Neuronal stem cell (in vitro differentiated cells): ENCODE measurements at regions not wholly inside any gene's neighbourhood (a gene's known extent, or its start where the extent isn't known, plus 50 kb on each side); places are given as distances from the start of the nearest gene placed in this dataset.
"Not testable (repeated sequence)": the region's sequence is repeated elsewhere in the genome, so short reads cannot be mapped to it uniquely, and the experiment has no call there.

Experiments
- DNase-seq: peaks from one replicate; pipeline ENCODE4 v3.0.0-alpha.2; 2013; ENCODE audit warnings: low spot score
- H2AFZ ChIP-seq: one replicate; pipeline ENCODE4 v1.6.1; 2013; ENCODE audit warnings: mild to moderate bottlenecking, low read length, inconsistent platforms
- H2AK5ac ChIP-seq: 2 replicates; pipeline ENCODE4 v1.6.1; 2013; ENCODE audit warnings: low read depth, mild to moderate bottlenecking, inconsistent platforms, low read length, moderate library complexity, mixed read lengths
- H2BK120ac ChIP-seq: 2 replicates; pipeline ENCODE4 v1.6.1; 2013; ENCODE audit warnings: low read depth, mild to moderate bottlenecking, inconsistent platforms, low read length, moderate library complexity, mixed read lengths
- H2BK12ac ChIP-seq: one replicate; pipeline ENCODE4 v1.6.1; 2013; ENCODE audit warnings: low read length, inconsistent platforms
- H2BK15ac ChIP-seq: 2 replicates; pipeline ENCODE4 v1.6.1; 2013; ENCODE audit warnings: mild to moderate bottlenecking, low read length, inconsistent platforms, mixed read lengths
- H2BK5ac ChIP-seq: one replicate; pipeline ENCODE4 v1.6.1; 2013; ENCODE audit warnings: inconsistent platforms, mild to moderate bottlenecking, low read length, moderate library complexity
- H3K14ac ChIP-seq: one replicate; pipeline ENCODE4 v1.6.1; 2013; ENCODE audit warnings: low read length, inconsistent platforms
- H3K18ac ChIP-seq: 2 replicates; pipeline ENCODE4 v1.6.1; 2013; ENCODE audit warnings: low read length, inconsistent platforms
- H3K23ac ChIP-seq: 2 replicates; pipeline ENCODE4 v1.6.1; 2013; ENCODE audit warnings: low read depth, mild to moderate bottlenecking, mixed read lengths, low read length, inconsistent platforms; ENCODE audit not compliant: poor library complexity
- H3K27ac ChIP-seq: replicated peaks from 3 replicates; pipeline ENCODE4 v1.5.1; 2013; ENCODE audit warnings: low read length, inconsistent platforms
- H3K27me3 ChIP-seq, 3 experiments: 2 replicates each; pipeline ENCODE4 v1.6.1; 2013; ENCODE audit warnings: low read length in 3 of 3, mild to moderate bottlenecking in 2 of 3, inconsistent platforms in 1 of 3, low read depth in 1 of 3, mixed read lengths in 1 of 3, moderate library complexity in 1 of 3; ENCODE audit not compliant: control insufficient read depth in 3 of 3, insufficient read depth in 3 of 3
- H3K36me3 ChIP-seq, 2 donors: replicated peaks in 1 of 2; 2 replicates each; pipeline ENCODE4 v1.6.1; 2013; ENCODE audit warnings: low read length in 2 of 2; ENCODE audit not compliant: control insufficient read depth in 2 of 2, insufficient read depth in 2 of 2
- H3K4ac ChIP-seq: 2 replicates; pipeline ENCODE4 v1.6.1; 2013; ENCODE audit warnings: inconsistent platforms, mild to moderate bottlenecking, low read length, moderate library complexity
- H3K4me1 ChIP-seq, 2 donors: 1 replicate in 1 of 2; 2 replicates in 1 of 2; pipeline ENCODE4 v1.6.1; 2013; ENCODE audit warnings: low read length in 2 of 2, low read depth in 1 of 2; ENCODE audit not compliant: control insufficient read depth in 2 of 2, insufficient read depth in 1 of 2
- H3K4me2 ChIP-seq: one replicate; pipeline ENCODE4 v1.6.1; 2013; ENCODE audit warnings: mild to moderate bottlenecking, low read length, inconsistent platforms; ENCODE audit not compliant: insufficient read depth, poor library complexity, severe bottlenecking
- H3K4me3 ChIP-seq, 2 donors: 2 replicates each; pipeline ENCODE4 v1.5.1; 2013; ENCODE audit warnings: low read length in 2 of 2, mild to moderate bottlenecking in 2 of 2, inconsistent platforms in 1 of 2, moderate library complexity in 1 of 2
- H3K79me1 ChIP-seq: one replicate; pipeline ENCODE4 v1.6.1; 2013; ENCODE audit warnings: low read depth, mild to moderate bottlenecking, inconsistent platforms, low read length, moderate library complexity
- H3K9ac ChIP-seq: one replicate; pipeline ENCODE4 v1.6.1; 2013; ENCODE audit warnings: mild to moderate bottlenecking, low read depth, low read length, inconsistent platforms; ENCODE audit not compliant: poor library complexity
- H3K9me3 ChIP-seq, 2 donors: replicated peaks in 1 of 2; 2 replicates each; pipeline versions ENCODE3 to v1.6.1; 2013; ENCODE audit warnings: low read length in 2 of 2, mild to moderate bottlenecking in 2 of 2, inconsistent platforms in 1 of 2, low read depth in 1 of 2, mixed read lengths in 1 of 2, moderate library complexity in 1 of 2; ENCODE audit not compliant: control insufficient read depth in 2 of 2, insufficient read depth in 1 of 2
- H4K8ac ChIP-seq: one replicate; pipeline ENCODE4 v1.6.1; 2013; ENCODE audit warnings: low read depth, mild to moderate bottlenecking, inconsistent platforms, low read length, moderate library complexity
- H4K91ac ChIP-seq: one replicate; pipeline ENCODE4 v1.6.1; 2013; ENCODE audit warnings: low read length, low read depth, mild to moderate bottlenecking, inconsistent platforms; ENCODE audit not compliant: poor library complexity
- WGBS, 2 donors: extraction: QIAGEN DNeasy Blood & Tissue Kit; methylation state at CpG; one replicate each; pipeline ENCODE4 v1.1.7; 2013; ENCODE audit warnings: missing lambda C conversion rate in 2 of 2, mixed read lengths in 1 of 2; ENCODE audit not compliant: insufficient read length in 2 of 2, insufficient replicate concordance in 1 of 2; ENCODE audit errors: extremely low coverage in 2 of 2; 5-methylcytosine and 5-hydroxymethylcytosine counted together

- H4K91ac ChIP-seq, H3K18ac ChIP-seq: not testable (repeated sequence)
Measured at GRCh38 chr21:10421601-10422000, 99.8 kb upstream of the TPTE start.

DNA sequence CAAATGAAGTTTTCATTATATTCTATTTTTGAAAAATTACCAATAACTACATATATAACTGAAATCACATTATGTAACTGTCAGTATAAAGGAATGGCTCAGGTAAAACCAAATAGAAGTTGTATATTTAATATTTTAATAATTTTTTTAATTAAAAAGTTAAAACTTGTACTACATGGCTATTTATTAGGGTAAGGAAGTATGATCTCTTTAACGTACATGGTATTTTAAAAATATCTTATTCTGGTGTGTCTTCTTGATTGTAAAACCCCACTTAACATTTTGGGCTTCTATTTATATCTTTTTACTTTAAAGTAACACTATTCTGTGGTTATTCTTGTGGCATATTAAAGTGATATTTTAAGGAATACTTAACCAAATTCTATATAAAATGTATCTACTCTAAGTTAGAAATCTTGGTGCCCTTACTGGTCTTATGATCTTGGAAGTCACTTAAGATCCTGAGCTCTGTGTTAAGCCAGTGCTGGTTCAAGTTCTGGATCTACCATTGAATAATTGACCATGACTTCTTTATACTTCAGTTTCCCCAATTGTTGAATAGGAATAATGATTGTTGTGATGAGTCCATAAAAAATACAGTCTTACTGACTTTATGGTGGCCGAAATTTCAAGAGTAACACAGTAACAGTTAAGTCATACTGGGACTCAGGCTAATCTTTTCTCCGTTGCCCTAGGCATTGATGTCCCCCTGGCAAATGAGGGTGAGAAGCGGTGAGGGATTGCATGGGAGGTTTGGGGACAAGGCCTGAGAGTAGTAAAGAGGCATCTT is 97.1 kb upstream of the TPTE start:
- not testable (repeated sequence) for H3K23ac ChIP-seq, H3K27ac ChIP-seq, H3K4ac ChIP-seq, H3K27me3 ChIP-seq, H3K18ac ChIP-seq, H2BK5ac ChIP-seq, H4K91ac ChIP-seq, H3K9ac ChIP-seq, H2BK120ac ChIP-seq, H3K79me1 ChIP-seq, DNase-seq, H2BK15ac ChIP-seq, H3K36me3 ChIP-seq, H2BK12ac ChIP-seq, H3K4me1 ChIP-seq, H3K4me2 ChIP-seq, H3K14ac ChIP-seq, H3K4me3 ChIP-seq, H2AK5ac ChIP-seq, H2AFZ ChIP-seq, H4K8ac ChIP-seq
- H3K9me3 ChIP-seq = peaks cover 0 to 23% of the 10 kb centered on the region in 2 donors
- no CpG with 5 or more reads among the region's 4 CpGs for WGBS, 2 donors

More at GRCh38 chr21:10421601-10422000, 99.8 kb upstream of the TPTE start:
- not testable (repeated sequence) for H2AFZ ChIP-seq, H3K27me3 ChIP-seq, H3K9ac ChIP-seq, H3K4me2 ChIP-seq, H3K27ac ChIP-seq, H4K8ac ChIP-seq, H3K79me1 ChIP-seq, H3K36me3 ChIP-seq, H2BK15ac ChIP-seq, H3K14ac ChIP-seq, H2AK5ac ChIP-seq, H3K4me3 ChIP-seq, H2BK12ac ChIP-seq, H2BK120ac ChIP-seq, DNase-seq, H2BK5ac ChIP-seq, H3K4ac ChIP-seq, H3K4me1 ChIP-seq, H3K23ac ChIP-seq
- H3K9me3 ChIP-seq = peaks cover 0 to 26% of the 10 kb centered on the region in 2 donors
- WGBS, 2 donors = no CpG with 5 or more reads among the region's 2 CpGs

- not testable (repeated sequence) for H3K27ac ChIP-seq, H3K4ac ChIP-seq, H4K91ac ChIP-seq, H2BK12ac ChIP-seq, H3K4me3 ChIP-seq, H2BK5ac ChIP-seq, H3K23ac ChIP-seq, H3K79me1 ChIP-seq, H3K36me3 ChIP-seq, H3K4me2 ChIP-seq, H3K27me3 ChIP-seq, H2AFZ ChIP-seq, H2BK120ac ChIP-seq, H3K18ac ChIP-seq, H3K14ac ChIP-seq, H2BK15ac ChIP-seq, H2AK5ac ChIP-seq, H3K4me1 ChIP-seq, H3K9ac ChIP-seq, DNase-seq, H4K8ac ChIP-seq
- H3K9me3 ChIP-seq = peaks cover 0 to 21% of the 10 kb centered on the region in 2 donors
- WGBS, 2 donors = no CpG with 5 or more reads among the region's 2 CpGs
Measured at GRCh38 chr21:10424887-10425145, 96.6 kb upstream of the TPTE start.

DNA sequence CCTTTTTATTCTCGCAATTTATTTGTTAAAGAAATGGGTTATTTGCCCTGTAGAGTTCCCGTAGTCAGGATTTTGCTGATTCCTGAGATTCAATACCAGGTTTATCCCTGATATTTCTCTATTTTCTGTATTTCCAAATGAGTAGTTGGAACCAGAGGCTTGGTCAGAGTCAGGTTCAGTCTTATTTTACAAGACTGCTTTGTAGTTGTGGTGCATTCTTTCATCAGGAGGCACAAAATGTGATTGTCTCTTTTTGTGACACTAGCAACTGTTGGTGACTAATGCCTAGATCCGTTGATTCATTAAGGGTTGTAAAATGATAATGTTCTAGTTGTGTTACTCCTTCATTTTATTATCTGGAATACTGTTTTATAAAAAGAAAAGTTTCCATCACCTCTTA is 95.5 kb upstream of the TPTE start:
- no peak overlapping the region for H4K91ac ChIP-seq
- H3K23ac ChIP-seq = no peak overlapping the region
- no peak overlapping the region for H3K4me3 ChIP-seq
- H3K14ac ChIP-seq = no peak overlapping the region
- H2AK5ac ChIP-seq = no peak overlapping the region
- peaks cover 0 to 21% of the 10 kb centered on the region in 2 donors for H3K9me3 ChIP-seq
- no peak overlapping the region for H2BK5ac ChIP-seq
- H3K4ac ChIP-seq = no peak overlapping the region
- H4K8ac ChIP-seq = no peak overlapping the region
- H3K27me3 ChIP-seq = peaks cover 0 to 6% (median 0%) of the 10 kb centered on the region in 3 experiments
- no peak overlapping the region for H3K4me2 ChIP-seq
- no peaks in the 10 kb centered on the region for H3K36me3 ChIP-seq
- no peak overlapping the region for H2AFZ ChIP-seq
- H3K18ac ChIP-seq = no peak overlapping the region
- no peak overlapping the region for H2BK120ac ChIP-seq
- no peak overlapping the region for H2BK12ac ChIP-seq
- H3K9ac ChIP-seq = no peak overlapping the region
- no peaks in the 10 kb centered on the region for H3K4me1 ChIP-seq
- H3K27ac ChIP-seq = no peak overlapping the region
- H3K79me1 ChIP-seq = no peaks in the 10 kb centered on the region
- WGBS, 2 donors = no CpG with 5 or more reads among the region's 3 CpGs
- H2BK15ac ChIP-seq = no peak overlapping the region
- no peak for DNase-seq
